HCT116 (cell line): ENCODE measurements at regions not wholly inside any gene's neighbourhood (a gene's known extent, or its start where the extent isn't known, plus 50 kb on each side); places are given as distances from the start of the nearest gene placed in this dataset.

Experiments used
- ATAC-seq: fragments of 200-7000 bp; cut with Tn5 transposase; 2 replicates; pipeline ENCODE4 v1.9.1; 2020; ENCODE audit warnings: mild to moderate bottlenecking, moderate library complexity
- BruUV-seq: library from RNA; stranded (reverse); fragments of 400-500 nt; replicated peaks from 2 replicates; lab custom pipeline; 2021; lab: Mats Ljungman, UMichigan
- CTCF ChIA-PET: fragments of 300-600 bp; sonication (Branson Sonifier 250); formaldehyde crosslinking; loops from one replicate; lab custom pipeline; 2021; ENCODE audit warnings: antibody characterized with exemption; lab: Charles Lee
- POLR2A ChIA-PET: fragments of 300-600, 350-600 bp; sonication (Branson Sonifier 250); formaldehyde crosslinking; loops from one replicate; lab custom pipeline; 2021; ENCODE audit warnings: antibody characterized with exemption; lab: Charles Lee
- RAD21 ChIA-PET, 2 experiments: fragments of 300-600 bp; sonication (Branson Sonifier 250); formaldehyde crosslinking; loops; one replicate each; lab custom pipeline; 2023; ENCODE audit warnings: low total read pairs in 2 of 2; ENCODE audit not compliant: uncharacterized antibody in 2 of 2, unreplicated experiment in 2 of 2, low non-redundant PET in 1 of 2; lab: Charles Lee
- DNase-seq: peaks from one replicate; pipeline ENCODE4 v3.0.0-alpha.2; 2010; ENCODE audit warnings: low read depth, low spot score
- H2AFZ ChIP-seq: fragments of 200-600 bp; shearing (Covaris generic), sonication (generic); 2 replicates; pipeline ENCODE4 v1.6.1; 2017; ENCODE audit warnings: low read depth, mixed run types, mixed read lengths, antibody characterized with exemption, low read length; ENCODE audit not compliant: poor library complexity, severe bottlenecking
- H3K27ac ChIP-seq: 2 replicates; pipeline ENCODE4 v1.5.1; 2012; ENCODE audit warnings: low read depth, low read length
- H3K27me3 ChIP-seq: fragments of 200-600 bp; sonication (generic); 2 replicates; pipeline ENCODE4 v1.6.1; 2016; ENCODE audit warnings: mixed run types, low read length, mixed read lengths; ENCODE audit not compliant: insufficient read depth
- H3K36me3 ChIP-seq, 2 experiments: fragments of 200-500 bp in 1 of 2; fragments of 200-600 bp in 1 of 2; sonication (Bioruptor generic) in 1 of 2; sonication (generic) in 1 of 2; 2 replicates each; pipeline versions ENCODE4 v1.5.1 to v1.6.1; 2014 to 2016; ENCODE audit warnings: low read length in 2 of 2, inconsistent platforms in 1 of 2, mixed read lengths in 1 of 2, mixed run types in 1 of 2; ENCODE audit not compliant: insufficient read depth in 2 of 2, control insufficient read depth in 1 of 2
- H3K4me1 ChIP-seq, 2 experiments: fragments of 200-600 bp in 1 of 2; sonication (generic) in 1 of 2; 2 replicates each; pipeline versions ENCODE4 v1.5.1 to v1.6.1; 2012 to 2017; ENCODE audit warnings: low read length in 2 of 2, inconsistent platforms in 1 of 2, mild to moderate bottlenecking in 1 of 2, mixed read lengths in 1 of 2, mixed run types in 1 of 2, moderate library complexity in 1 of 2; ENCODE audit not compliant: insufficient read depth in 2 of 2, control insufficient read depth in 1 of 2
- H3K4me2 ChIP-seq: fragments of 200-600 bp; sonication (generic); 2 replicates; pipeline ENCODE4 v1.6.1; 2017; ENCODE audit warnings: mixed run types, low read length, mixed read lengths
- H3K4me3 ChIP-seq, 2 experiments: fragments of 200-600 bp in 1 of 2; sonication (generic) in 1 of 2; replicated peaks in 1 of 2; 2 replicates each; pipeline ENCODE4 v1.5.1; 2011 to 2016; ENCODE audit warnings: low read length in 2 of 2, control low read depth in 1 of 2, low read depth in 1 of 2, mild to moderate bottlenecking in 1 of 2, mixed read lengths in 1 of 2, mixed run types in 1 of 2
- H3K79me2 ChIP-seq: fragments of 200-600 bp; sonication (generic); 2 replicates; pipeline ENCODE4 v1.6.1; 2017; ENCODE audit warnings: mild to moderate bottlenecking, mixed run types, low read length, moderate library complexity, mixed read lengths; ENCODE audit not compliant: insufficient read depth
- H3K9ac ChIP-seq: fragments of 200-600 bp; sonication (generic); 2 replicates; pipeline ENCODE4 v1.6.1; 2016; ENCODE audit warnings: low read length, mixed read lengths
- H3K9me2 ChIP-seq: fragments of 200-600 bp; sonication (generic), shearing (Covaris generic); 2 replicates; pipeline ENCODE4 v1.6.1; 2017; ENCODE audit warnings: mixed run types, mild to moderate bottlenecking, moderate library complexity; ENCODE audit not compliant: insufficient read depth
- H3K9me3 ChIP-seq, 2 experiments: fragments of 200-500 bp in 1 of 2; fragments of 200-600 bp in 1 of 2; sonication (Bioruptor generic) in 1 of 2; sonication (generic) in 1 of 2; 2 replicates each; pipeline ENCODE4 v1.6.1; 2014 to 2017; ENCODE audit warnings: low read length in 2 of 2, mixed read lengths in 2 of 2, inconsistent platforms in 1 of 2, low read depth in 1 of 2, mild to moderate bottlenecking in 1 of 2, mixed run types in 1 of 2, moderate library complexity in 1 of 2; ENCODE audit not compliant: control insufficient read depth in 1 of 2, insufficient read depth in 1 of 2
- H4K20me1 ChIP-seq: fragments of 200-600 bp; sonication (generic), shearing (Covaris generic); 2 replicates; pipeline ENCODE4 v1.6.1; 2017; ENCODE audit warnings: mixed run types, mild to moderate bottlenecking, moderate library complexity; ENCODE audit not compliant: insufficient read depth
- CBX3 ChIP-seq: IDR thresholded peaks from 2 replicates; pipeline ENCODE4 v1.6.1; 2012; ENCODE audit warnings: low read depth
- CEBPB ChIP-seq: IDR thresholded peaks from 2 replicates; pipeline ENCODE4 v1.6.1; 2012; ENCODE audit warnings: low read depth
- EGR1 ChIP-seq: IDR thresholded peaks from 2 replicates; pipeline ENCODE4 v1.6.1; 2012; ENCODE audit warnings: low read depth
- POLR2A ChIP-seq: IDR thresholded peaks from 2 replicates; pipeline ENCODE4 v1.7.0; 2011; ENCODE audit warnings: borderline replicate concordance; ENCODE audit not compliant: insufficient read depth, insufficient read length; ENCODE audit errors: extremely low read depth
- POLR2AphosphoS5 ChIP-seq: IDR thresholded peaks from 2 replicates; pipeline ENCODE4 v1.6.1; 2011; ENCODE audit warnings: mild to moderate bottlenecking, low read depth, low read length, moderate library complexity
- SIN3A ChIP-seq: IDR thresholded peaks from 2 replicates; pipeline ENCODE4 v1.6.1; 2012; ENCODE audit warnings: low read depth
- SP1 ChIP-seq: IDR thresholded peaks from 2 replicates; pipeline ENCODE4 v1.6.1; 2012; ENCODE audit warnings: low read depth
- SRF ChIP-seq: IDR thresholded peaks from 2 replicates; pipeline ENCODE4 v1.6.1; 2012; ENCODE audit warnings: low read depth
- TCF7L2 ChIP-seq: IDR thresholded peaks from 2 replicates; pipeline ENCODE4 v1.7.0; 2011; ENCODE audit warnings: borderline replicate concordance, inconsistent platforms; ENCODE audit not compliant: insufficient read depth, insufficient read length; ENCODE audit errors: extremely low read depth
- ZNF274 ChIP-seq: fragments of 200-500 bp; sonication (Bioruptor generic); IDR thresholded peaks from 2 replicates; pipeline ENCODE4 v1.6.1; 2014; ENCODE audit warnings: mild to moderate bottlenecking, low read depth, low read length, inconsistent platforms
- intact Hi-C: fragments of 100-400 bp; cut with micrococcal nuclease; formaldehyde crosslinking; loops from 2 replicates; pipeline ENCODE4 v1.10.0; 2022
- TF ChIP-seq, protein P1 (sequence below): IDR thresholded peaks from 2 replicates; pipeline ENCODE4 v1.6.1; 2012
- TF ChIP-seq, protein P2 (sequence below): IDR thresholded peaks from 2 replicates; pipeline ENCODE4 v1.6.1; 2012; ENCODE audit warnings: low read depth
- TF ChIP-seq, protein P3 (sequence below), 3 experiments: fragments of 200-600 bp in 1 of 3; sonication (generic) in 1 of 3; IDR thresholded peaks in 2 of 3; conservative IDR thresholded peaks in 1 of 3; 2 replicates each; pipeline ENCODE4 v1.5.1; 2012 to 2017; ENCODE audit warnings: low read depth in 2 of 3, low read length in 2 of 3, antibody characterized with exemption in 1 of 3, borderline replicate concordance in 1 of 3, control low read depth in 1 of 3, mild to moderate bottlenecking in 1 of 3, mixed read lengths in 1 of 3, mixed run types in 1 of 3, moderate library complexity in 1 of 3; ENCODE audit not compliant: insufficient read depth in 1 of 3
- TF ChIP-seq, protein P4 (sequence below): IDR thresholded peaks from 2 replicates; pipeline ENCODE4 v1.6.1; 2012

DNA sequence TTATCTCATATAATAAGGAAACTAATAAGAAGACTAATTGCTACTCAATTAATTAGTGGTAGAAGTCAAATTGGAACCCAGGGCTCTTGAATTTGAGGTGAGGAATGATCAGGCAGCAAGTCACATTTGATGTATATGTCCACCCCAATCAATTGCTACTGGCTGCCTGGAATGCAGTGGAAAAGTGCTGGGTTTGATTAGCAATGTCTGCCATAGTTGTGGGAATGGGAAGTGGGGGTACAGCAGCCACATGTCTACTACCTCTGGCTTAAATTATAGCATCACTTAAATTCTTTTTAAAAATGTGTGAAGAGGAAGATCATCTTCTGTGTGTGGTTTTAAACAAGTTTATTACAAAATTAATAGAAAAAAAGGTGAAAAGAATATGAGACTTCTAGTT lies 50.8 kb upstream of the NAV2 start:
- no peak overlapping the region for H3K4me2 ChIP-seq
- RAD21 ChIA-PET, result no interaction called here
- H3K36me3 ChIP-seq, result no peaks in the 10 kb centered on the region
- no peaks in the 10 kb centered on the region for H3K27me3 ChIP-seq
- intact Hi-C loops, result no loop called here
- H2AFZ ChIP-seq, result no peak overlapping the region
- H4K20me1 ChIP-seq, result no peaks in the 10 kb centered on the region
- no peak overlapping the region for H3K4me3 ChIP-seq
- H3K9me2 ChIP-seq, result no peaks in the 10 kb centered on the region; the same call in 1 of the 2 replicates
- CTCF ChIA-PET, result no interaction called here
- H3K27ac ChIP-seq, result no peak overlapping the region
- H3K9ac ChIP-seq, result no peak overlapping the region
- DNase-seq (no peak), ATAC-seq (no peak)
- peaks cover 15 to 24% of the 10 kb centered on the region in 2 experiments for H3K4me1 ChIP-seq
- BruUV-seq, result no TSS peak
- POLR2A ChIA-PET, result no interaction called here
- no peaks in the 10 kb centered on the region for H3K79me2 ChIP-seq
- TF ChIP-seq, protein P1, sequence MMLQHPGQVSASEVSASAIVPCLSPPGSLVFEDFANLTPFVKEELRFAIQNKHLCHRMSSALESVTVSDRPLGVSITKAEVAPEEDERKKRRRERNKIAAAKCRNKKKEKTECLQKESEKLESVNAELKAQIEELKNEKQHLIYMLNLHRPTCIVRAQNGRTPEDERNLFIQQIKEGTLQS, result no peak
- TF ChIP-seq CBX3 (no peak), TCF7L2 (no peak), SRF (no peak), ZNF274 (no peak), POLR2AphosphoS5 (no peak), POLR2A (no peak), SIN3A (no peak), SP1 (no peak), EGR1 (no peak), CEBPB (no peak)
- TF ChIP-seq, protein P2, sequence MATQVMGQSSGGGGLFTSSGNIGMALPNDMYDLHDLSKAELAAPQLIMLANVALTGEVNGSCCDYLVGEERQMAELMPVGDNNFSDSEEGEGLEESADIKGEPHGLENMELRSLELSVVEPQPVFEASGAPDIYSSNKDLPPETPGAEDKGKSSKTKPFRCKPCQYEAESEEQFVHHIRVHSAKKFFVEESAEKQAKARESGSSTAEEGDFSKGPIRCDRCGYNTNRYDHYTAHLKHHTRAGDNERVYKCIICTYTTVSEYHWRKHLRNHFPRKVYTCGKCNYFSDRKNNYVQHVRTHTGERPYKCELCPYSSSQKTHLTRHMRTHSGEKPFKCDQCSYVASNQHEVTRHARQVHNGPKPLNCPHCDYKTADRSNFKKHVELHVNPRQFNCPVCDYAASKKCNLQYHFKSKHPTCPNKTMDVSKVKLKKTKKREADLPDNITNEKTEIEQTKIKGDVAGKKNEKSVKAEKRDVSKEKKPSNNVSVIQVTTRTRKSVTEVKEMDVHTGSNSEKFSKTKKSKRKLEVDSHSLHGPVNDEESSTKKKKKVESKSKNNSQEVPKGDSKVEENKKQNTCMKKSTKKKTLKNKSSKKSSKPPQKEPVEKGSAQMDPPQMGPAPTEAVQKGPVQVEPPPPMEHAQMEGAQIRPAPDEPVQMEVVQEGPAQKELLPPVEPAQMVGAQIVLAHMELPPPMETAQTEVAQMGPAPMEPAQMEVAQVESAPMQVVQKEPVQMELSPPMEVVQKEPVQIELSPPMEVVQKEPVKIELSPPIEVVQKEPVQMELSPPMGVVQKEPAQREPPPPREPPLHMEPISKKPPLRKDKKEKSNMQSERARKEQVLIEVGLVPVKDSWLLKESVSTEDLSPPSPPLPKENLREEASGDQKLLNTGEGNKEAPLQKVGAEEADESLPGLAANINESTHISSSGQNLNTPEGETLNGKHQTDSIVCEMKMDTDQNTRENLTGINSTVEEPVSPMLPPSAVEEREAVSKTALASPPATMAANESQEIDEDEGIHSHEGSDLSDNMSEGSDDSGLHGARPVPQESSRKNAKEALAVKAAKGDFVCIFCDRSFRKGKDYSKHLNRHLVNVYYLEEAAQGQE, result no peak
- TF ChIP-seq, protein P3, sequence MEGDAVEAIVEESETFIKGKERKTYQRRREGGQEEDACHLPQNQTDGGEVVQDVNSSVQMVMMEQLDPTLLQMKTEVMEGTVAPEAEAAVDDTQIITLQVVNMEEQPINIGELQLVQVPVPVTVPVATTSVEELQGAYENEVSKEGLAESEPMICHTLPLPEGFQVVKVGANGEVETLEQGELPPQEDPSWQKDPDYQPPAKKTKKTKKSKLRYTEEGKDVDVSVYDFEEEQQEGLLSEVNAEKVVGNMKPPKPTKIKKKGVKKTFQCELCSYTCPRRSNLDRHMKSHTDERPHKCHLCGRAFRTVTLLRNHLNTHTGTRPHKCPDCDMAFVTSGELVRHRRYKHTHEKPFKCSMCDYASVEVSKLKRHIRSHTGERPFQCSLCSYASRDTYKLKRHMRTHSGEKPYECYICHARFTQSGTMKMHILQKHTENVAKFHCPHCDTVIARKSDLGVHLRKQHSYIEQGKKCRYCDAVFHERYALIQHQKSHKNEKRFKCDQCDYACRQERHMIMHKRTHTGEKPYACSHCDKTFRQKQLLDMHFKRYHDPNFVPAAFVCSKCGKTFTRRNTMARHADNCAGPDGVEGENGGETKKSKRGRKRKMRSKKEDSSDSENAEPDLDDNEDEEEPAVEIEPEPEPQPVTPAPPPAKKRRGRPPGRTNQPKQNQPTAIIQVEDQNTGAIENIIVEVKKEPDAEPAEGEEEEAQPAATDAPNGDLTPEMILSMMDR (IDR thresholded peaks at IDR 0.05 in 2 of 3, conservative IDR thresholded peaks at IDR 0.05 in 1 of 3; ENCODE audit: borderline replicate concordance in 1 of 3, insufficient read depth in 1 of 3, low read depth in 2 of 3, low read length in 2 of 3), result no peak
- TF ChIP-seq, protein P4, sequence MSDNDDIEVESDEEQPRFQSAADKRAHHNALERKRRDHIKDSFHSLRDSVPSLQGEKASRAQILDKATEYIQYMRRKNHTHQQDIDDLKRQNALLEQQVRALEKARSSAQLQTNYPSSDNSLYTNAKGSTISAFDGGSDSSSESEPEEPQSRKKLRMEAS, result no peak
- H3K9me3 ChIP-seq, result no peaks in the 10 kb centered on the region
